ENCODE measurements at regions not wholly inside any gene's neighbourhood (a gene's known extent, or its start where the extent isn't known, plus 50 kb on each side); places are given as distances from the start of the nearest gene placed in this dataset.

DNA sequence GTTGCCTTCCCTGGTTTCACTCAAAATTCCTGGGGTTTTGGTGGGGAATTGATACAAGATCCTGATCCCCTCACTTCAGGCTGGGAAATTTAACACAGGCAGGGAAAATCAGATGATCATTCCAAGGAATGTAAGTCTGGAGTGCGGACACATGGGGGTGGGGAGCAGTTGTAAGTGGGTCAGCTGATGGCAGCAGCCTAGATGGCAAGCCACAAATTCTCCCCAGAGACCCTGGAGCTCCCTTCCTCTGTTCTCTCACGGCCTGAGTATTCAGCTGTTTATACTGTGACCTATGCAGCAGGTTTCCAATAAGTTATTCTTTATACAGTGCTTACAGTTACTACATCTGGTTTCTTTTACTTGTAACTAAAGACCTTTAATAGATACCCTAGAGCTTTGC lies 144.9 kb downstream of the SH3BGRL2 start:
- no peak for DNase-seq

DNA sequence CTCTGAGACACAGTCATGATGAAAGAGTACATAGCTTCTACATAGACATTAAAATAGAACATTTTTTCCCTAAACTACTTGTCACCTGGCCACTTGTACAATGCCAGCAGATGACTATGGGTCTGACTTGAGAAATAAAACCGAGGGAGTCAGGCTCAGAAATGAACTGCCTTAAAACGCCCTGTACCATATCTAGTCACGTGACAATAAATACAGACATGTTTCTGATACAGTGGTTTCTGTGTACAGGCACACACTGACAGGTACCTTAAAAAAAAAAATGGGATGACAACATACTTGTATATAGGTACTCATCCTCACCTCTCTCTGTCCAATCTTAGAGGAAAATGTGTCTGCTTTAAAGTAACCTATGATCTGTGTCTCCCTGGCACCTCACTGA lies 144.1 kb downstream of the SH3BGRL2 start:
- DNase-seq = no peak

- no peak for DNase-seq
Observed at GRCh38 chr6:79764747-79765146, 133.6 kb downstream of the SH3BGRL2 start.

DNA sequence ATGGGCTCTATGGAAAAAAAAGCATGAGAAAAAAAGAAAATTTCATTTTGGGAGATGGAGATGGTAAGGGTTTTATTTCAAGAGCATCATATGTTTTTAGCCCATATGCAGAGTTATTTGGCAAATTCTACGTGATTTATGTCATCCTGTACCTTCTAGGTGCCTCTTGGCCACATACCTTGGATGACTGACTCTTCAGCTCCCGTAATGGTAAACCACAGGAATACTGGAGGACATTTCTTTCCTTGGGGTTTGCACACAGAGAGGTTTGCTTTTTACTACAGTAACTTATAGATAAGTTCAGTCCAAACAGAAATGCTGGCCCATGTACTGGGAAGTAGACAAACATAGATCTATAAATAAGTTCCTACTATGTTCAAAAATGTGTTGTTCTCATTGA lies 132.2 kb downstream of the SH3BGRL2 start:
- DNase-seq = no peak

DNA sequence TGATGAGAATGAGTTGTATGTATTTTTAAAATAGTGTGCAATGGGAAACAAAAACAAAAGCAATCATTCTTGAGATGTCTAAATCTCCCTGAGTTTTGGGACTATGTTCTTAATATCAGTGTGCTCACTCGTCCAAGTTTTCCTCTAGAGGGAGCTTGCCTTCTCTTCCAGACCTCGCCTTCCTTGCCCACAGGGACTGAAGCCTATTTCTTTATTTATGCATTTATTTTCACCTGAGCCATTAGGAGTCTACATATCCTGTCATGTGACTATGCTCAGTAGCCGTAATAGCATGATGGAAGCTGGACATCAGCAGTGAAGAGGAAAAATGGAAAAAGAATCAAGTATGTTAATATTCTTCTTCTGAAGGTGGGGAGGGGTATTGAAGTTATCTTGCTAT lies 131.2 kb downstream of the SH3BGRL2 start:
- peak in 1 of 56 donors; percentile 3 for DNase-seq

DNA sequence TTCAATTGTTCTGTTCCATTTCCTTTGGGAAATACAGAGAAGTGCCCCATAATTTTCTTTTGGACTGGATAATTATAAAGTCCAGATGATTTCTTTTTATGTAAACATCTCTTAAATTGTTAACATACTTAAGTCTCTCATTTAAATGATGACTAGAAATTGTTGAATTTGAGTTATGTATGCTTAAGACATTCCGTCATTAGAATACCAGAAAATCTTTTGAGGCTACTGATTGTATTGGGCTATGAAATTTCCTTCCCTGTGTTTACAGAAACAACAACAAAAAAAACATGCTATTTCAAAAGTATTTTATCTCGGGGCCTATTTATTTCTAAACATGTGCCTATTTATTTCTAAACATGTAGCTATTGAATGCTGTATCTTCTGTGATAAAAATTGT lies 125.4 kb downstream of the SH3BGRL2 start:
- no peak for DNase-seq

DNA sequence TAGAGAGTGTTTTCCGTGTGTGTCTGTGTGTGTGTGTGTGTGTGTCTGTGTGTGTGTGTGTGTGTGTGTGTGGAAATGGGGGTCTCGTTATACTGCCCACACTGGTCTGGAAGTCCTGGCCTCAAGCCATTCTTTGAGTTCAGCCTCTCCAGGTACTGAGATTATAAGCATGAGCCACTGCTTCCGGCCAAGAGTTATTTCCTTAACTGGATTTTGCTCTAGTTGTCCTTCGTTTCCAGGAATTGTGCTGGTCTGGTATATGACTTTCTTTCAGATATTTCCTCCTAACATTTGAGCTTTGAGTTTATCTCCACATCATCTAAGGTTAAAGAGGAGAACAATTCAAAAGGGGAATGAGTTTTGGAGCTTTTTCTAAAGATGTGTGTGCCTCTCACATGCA lies 124.8 kb downstream of the SH3BGRL2 start:
- DNase-seq = no peak

Measured in nucleus accumbens (tissue), 56 donors.